WTC11 (cell line): ENCODE measurements at regions not wholly inside any gene's neighbourhood (a gene's known extent, or its start where the extent isn't known, plus 50 kb on each side); places are given as distances from the start of the nearest gene placed in this dataset.

ENCODE experiments used
- ATAC-seq: fragments of 200-7000 bp; cut with Tn5 transposase; 2 replicates; pipeline ENCODE4 v1.10.0; 2021; ENCODE audit warnings: mild to moderate bottlenecking, moderate library complexity
- CTCF ChIA-PET: fragments of 300-600 bp; sonication (Branson Sonifier 250); formaldehyde crosslinking; loops from one replicate; lab custom pipeline; 2021; ENCODE audit warnings: antibody characterized with exemption; lab: Charles Lee
- POLR2A ChIA-PET: fragments of 350-600 bp; sonication (Branson Sonifier 250); formaldehyde crosslinking; loops from one replicate; lab custom pipeline; 2021; ENCODE audit warnings: antibody characterized with exemption; lab: Charles Lee
- DNase-seq: peaks from one replicate; pipeline ENCODE4 v3.0.0; 2021; ENCODE audit warnings: low spot score
- H3K27ac Mint-ChIP-seq: 2 replicates; pipeline ENCODE4 v1.8.0; 2021; ENCODE audit warnings: mixed read lengths
- H3K27me3 Mint-ChIP-seq: 2 replicates; pipeline ENCODE4 v1.8.0; 2021; ENCODE audit warnings: low read depth, mild to moderate bottlenecking, moderate library complexity, mixed read lengths
- H3K36me3 Mint-ChIP-seq: 2 replicates; pipeline ENCODE4 v1.8.0; 2021; ENCODE audit warnings: mixed read lengths
- H3K4me1 Mint-ChIP-seq: 2 replicates; pipeline ENCODE4 v1.8.0; 2022; ENCODE audit warnings: mixed read lengths
- H3K4me3 Mint-ChIP-seq: 2 replicates; pipeline ENCODE4 v1.8.0; 2021; ENCODE audit warnings: mild to moderate bottlenecking, moderate library complexity, mixed read lengths
- H3K9me3 Mint-ChIP-seq: 2 replicates; pipeline ENCODE4 v1.8.0; 2021; ENCODE audit warnings: mixed read lengths
- ATF1 ChIP-seq: sonication (generic); formaldehyde crosslinking; IDR thresholded peaks from 2 replicates; pipeline ENCODE4 v1.8.1; 2023; ENCODE audit warnings: mild to moderate bottlenecking, moderate library complexity, missing genetic modification reagents
- ELF4 ChIP-seq: sonication (generic); formaldehyde crosslinking; IDR thresholded peaks from 2 replicates; pipeline ENCODE4 v1.8.1; 2022; ENCODE audit warnings: low read depth, mild to moderate bottlenecking, moderate library complexity, missing genetic modification reagents
- ETV6 ChIP-seq: sonication (generic); formaldehyde crosslinking; IDR thresholded peaks from 2 replicates; pipeline ENCODE4 v1.8.1; 2022; ENCODE audit warnings: mild to moderate bottlenecking, missing genetic modification reagents
- FOXK1 ChIP-seq: sonication (generic); formaldehyde crosslinking; IDR thresholded peaks from 2 replicates; pipeline ENCODE4 v1.8.0; 2022; ENCODE audit warnings: mild to moderate bottlenecking, moderate library complexity, missing genetic modification reagents
- GRHL2 ChIP-seq: fragments of 250-450 bp; sonication (Bioruptor Pico); IDR thresholded peaks from 2 replicates; pipeline ENCODE4 v1.8.0; 2022; ENCODE audit warnings: mild to moderate bottlenecking, moderate library complexity; ENCODE audit not compliant: insufficient replicate concordance, severe bottlenecking
- GTF2I ChIP-seq: fragments of 250-450 bp; sonication (Bioruptor Pico); conservative IDR thresholded peaks from 2 replicates; pipeline ENCODE4 v1.4.0; 2021; ENCODE audit warnings: mild to moderate bottlenecking
- MAX ChIP-seq: sonication (generic); formaldehyde crosslinking; IDR thresholded peaks from 2 replicates; pipeline ENCODE4 v1.8.0; 2022; ENCODE audit warnings: mild to moderate bottlenecking, missing genetic modification reagents
- NR1H2 ChIP-seq: sonication (generic); formaldehyde crosslinking; IDR thresholded peaks from 2 replicates; pipeline ENCODE4 v1.9.0; 2021; ENCODE audit warnings: mild to moderate bottlenecking, moderate library complexity, missing genetic modification reagents
- NR3C1 ChIP-seq: sonication (generic); formaldehyde crosslinking; conservative IDR thresholded peaks from 2 replicates; pipeline ENCODE4 v1.8.1; 2023; ENCODE audit warnings: low read depth, mild to moderate bottlenecking, missing genetic modification reagents
- TEAD1 ChIP-seq: sonication (generic); formaldehyde crosslinking; IDR thresholded peaks from 2 replicates; pipeline ENCODE4 v1.8.0; 2022; ENCODE audit warnings: mild to moderate bottlenecking, missing genetic modification reagents
- TP53 ChIP-seq: sonication (generic); formaldehyde crosslinking; IDR thresholded peaks from 2 replicates; pipeline ENCODE4 v1.8.1; 2023; ENCODE audit warnings: mild to moderate bottlenecking, missing genetic modification reagents
- ZNF232 ChIP-seq: sonication (generic); formaldehyde crosslinking; IDR thresholded peaks from 2 replicates; pipeline ENCODE4 v1.8.0; 2022; ENCODE audit warnings: mild to moderate bottlenecking, missing genetic modification reagents
- ZNF263 ChIP-seq: sonication (generic); formaldehyde crosslinking; IDR thresholded peaks from 2 replicates; pipeline ENCODE4 v1.8.1; 2022; ENCODE audit warnings: low read depth, mild to moderate bottlenecking, moderate library complexity, missing genetic modification reagents
- ZNF423 ChIP-seq: fragments of 250-450 bp; sonication (Bioruptor Pico); IDR thresholded peaks from 2 replicates; pipeline ENCODE4 v2.1.2; 2022; ENCODE audit warnings: mild to moderate bottlenecking, moderate library complexity
- TF ChIP-seq, protein P1 (sequence below): sonication (generic); formaldehyde crosslinking; IDR thresholded peaks from 2 replicates; pipeline ENCODE4 v1.8.1; 2022; ENCODE audit warnings: mild to moderate bottlenecking, moderate library complexity, missing genetic modification reagents
- TF ChIP-seq, protein P2 (sequence below): sonication (generic); formaldehyde crosslinking; IDR thresholded peaks from 2 replicates; pipeline ENCODE4 v1.8.0; 2023; ENCODE audit warnings: mild to moderate bottlenecking, missing genetic modification reagents
- TF ChIP-seq, protein P3 (sequence below): fragments of 250-450 bp; sonication (Bioruptor Pico); IDR thresholded peaks from 2 replicates; pipeline ENCODE4 v1.9.0; 2021; ENCODE audit warnings: mild to moderate bottlenecking, borderline replicate concordance
- TF ChIP-seq, protein P4 (sequence below): fragments of 250-450 bp; sonication (Bioruptor Pico); conservative IDR thresholded peaks from 2 replicates; pipeline ENCODE4 v1.9.0; 2021; ENCODE audit warnings: mild to moderate bottlenecking
- TF ChIP-seq, protein P5 (sequence below): fragments of 250-450 bp; sonication (Bioruptor Pico); IDR thresholded peaks from 2 replicates; pipeline ENCODE4 v2.1.2; 2022; ENCODE audit warnings: mild to moderate bottlenecking, moderate library complexity

- TF ChIP-seq, protein P1, sequence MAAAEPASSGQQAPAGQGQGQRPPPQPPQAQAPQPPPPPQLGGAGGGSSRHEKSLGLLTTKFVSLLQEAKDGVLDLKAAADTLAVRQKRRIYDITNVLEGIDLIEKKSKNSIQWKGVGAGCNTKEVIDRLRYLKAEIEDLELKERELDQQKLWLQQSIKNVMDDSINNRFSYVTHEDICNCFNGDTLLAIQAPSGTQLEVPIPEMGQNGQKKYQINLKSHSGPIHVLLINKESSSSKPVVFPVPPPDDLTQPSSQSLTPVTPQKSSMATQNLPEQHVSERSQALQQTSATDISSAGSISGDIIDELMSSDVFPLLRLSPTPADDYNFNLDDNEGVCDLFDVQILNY (CRISPR knock-in tag) = no peak
- TF ChIP-seq MAX (CRISPR knock-in tag) (no peak), ZNF423 (CRISPR knock-in tag) (no peak), FOXK1 (no peak), ATF1 (no peak), NR1H2 (CRISPR knock-in tag) (no peak), ELF4 (CRISPR knock-in tag) (no peak), TP53 (CRISPR knock-in tag) (no peak), NR3C1 (CRISPR knock-in tag) (no peak), TEAD1 (no peak)
- TF ChIP-seq, protein P2, sequence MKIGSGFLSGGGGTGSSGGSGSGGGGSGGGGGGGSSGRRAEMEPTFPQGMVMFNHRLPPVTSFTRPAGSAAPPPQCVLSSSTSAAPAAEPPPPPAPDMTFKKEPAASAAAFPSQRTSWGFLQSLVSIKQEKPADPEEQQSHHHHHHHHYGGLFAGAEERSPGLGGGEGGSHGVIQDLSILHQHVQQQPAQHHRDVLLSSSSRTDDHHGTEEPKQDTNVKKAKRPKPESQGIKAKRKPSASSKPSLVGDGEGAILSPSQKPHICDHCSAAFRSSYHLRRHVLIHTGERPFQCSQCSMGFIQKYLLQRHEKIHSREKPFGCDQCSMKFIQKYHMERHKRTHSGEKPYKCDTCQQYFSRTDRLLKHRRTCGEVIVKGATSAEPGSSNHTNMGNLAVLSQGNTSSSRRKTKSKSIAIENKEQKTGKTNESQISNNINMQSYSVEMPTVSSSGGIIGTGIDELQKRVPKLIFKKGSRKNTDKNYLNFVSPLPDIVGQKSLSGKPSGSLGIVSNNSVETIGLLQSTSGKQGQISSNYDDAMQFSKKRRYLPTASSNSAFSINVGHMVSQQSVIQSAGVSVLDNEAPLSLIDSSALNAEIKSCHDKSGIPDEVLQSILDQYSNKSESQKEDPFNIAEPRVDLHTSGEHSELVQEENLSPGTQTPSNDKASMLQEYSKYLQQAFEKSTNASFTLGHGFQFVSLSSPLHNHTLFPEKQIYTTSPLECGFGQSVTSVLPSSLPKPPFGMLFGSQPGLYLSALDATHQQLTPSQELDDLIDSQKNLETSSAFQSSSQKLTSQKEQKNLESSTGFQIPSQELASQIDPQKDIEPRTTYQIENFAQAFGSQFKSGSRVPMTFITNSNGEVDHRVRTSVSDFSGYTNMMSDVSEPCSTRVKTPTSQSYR (CRISPR knock-in tag) = no peak
Measured at GRCh38 chr3:106348139-106348690, 479.4 kb upstream of the CBLB start (continued).

GRCh38 chr3:106349191-106349881 lies 480.5 kb upstream of the CBLB start:
- Mint-ChIP-seq H3K27me3 (no peaks in the 10 kb centered on the region), H3K27ac (no peak overlapping the region), H3K36me3 (no peaks in the 10 kb centered on the region), H3K9me3 (peaks cover 7% of the 10 kb centered on the region), H3K4me1 (no peaks in the 10 kb centered on the region), H3K4me3 (no peak overlapping the region)
- CTCF ChIA-PET = no interaction called here
- DNase-seq (no peak), ATAC-seq (no peak)
- POLR2A ChIA-PET = no interaction called here
- TF ChIP-seq GTF2I (CRISPR knock-in tag) = no peak
- TF ChIP-seq, protein P3, sequence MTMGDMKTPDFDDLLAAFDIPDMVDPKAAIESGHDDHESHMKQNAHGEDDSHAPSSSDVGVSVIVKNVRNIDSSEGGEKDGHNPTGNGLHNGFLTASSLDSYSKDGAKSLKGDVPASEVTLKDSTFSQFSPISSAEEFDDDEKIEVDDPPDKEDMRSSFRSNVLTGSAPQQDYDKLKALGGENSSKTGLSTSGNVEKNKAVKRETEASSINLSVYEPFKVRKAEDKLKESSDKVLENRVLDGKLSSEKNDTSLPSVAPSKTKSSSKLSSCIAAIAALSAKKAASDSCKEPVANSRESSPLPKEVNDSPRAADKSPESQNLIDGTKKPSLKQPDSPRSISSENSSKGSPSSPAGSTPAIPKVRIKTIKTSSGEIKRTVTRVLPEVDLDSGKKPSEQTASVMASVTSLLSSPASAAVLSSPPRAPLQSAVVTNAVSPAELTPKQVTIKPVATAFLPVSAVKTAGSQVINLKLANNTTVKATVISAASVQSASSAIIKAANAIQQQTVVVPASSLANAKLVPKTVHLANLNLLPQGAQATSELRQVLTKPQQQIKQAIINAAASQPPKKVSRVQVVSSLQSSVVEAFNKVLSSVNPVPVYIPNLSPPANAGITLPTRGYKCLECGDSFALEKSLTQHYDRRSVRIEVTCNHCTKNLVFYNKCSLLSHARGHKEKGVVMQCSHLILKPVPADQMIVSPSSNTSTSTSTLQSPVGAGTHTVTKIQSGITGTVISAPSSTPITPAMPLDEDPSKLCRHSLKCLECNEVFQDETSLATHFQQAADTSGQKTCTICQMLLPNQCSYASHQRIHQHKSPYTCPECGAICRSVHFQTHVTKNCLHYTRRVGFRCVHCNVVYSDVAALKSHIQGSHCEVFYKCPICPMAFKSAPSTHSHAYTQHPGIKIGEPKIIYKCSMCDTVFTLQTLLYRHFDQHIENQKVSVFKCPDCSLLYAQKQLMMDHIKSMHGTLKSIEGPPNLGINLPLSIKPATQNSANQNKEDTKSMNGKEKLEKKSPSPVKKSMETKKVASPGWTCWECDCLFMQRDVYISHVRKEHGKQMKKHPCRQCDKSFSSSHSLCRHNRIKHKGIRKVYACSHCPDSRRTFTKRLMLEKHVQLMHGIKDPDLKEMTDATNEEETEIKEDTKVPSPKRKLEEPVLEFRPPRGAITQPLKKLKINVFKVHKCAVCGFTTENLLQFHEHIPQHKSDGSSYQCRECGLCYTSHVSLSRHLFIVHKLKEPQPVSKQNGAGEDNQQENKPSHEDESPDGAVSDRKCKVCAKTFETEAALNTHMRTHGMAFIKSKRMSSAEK (CRISPR knock-in tag) = no peak
- TF ChIP-seq ZNF232 = no peak
- no peak for TF ChIP-seq ZNF263 (CRISPR knock-in tag)
- TF ChIP-seq, protein P2 (CRISPR knock-in tag) = no peak
- no peak for TF ChIP-seq GRHL2 (CRISPR knock-in tag)
- TF ChIP-seq, protein P4, sequence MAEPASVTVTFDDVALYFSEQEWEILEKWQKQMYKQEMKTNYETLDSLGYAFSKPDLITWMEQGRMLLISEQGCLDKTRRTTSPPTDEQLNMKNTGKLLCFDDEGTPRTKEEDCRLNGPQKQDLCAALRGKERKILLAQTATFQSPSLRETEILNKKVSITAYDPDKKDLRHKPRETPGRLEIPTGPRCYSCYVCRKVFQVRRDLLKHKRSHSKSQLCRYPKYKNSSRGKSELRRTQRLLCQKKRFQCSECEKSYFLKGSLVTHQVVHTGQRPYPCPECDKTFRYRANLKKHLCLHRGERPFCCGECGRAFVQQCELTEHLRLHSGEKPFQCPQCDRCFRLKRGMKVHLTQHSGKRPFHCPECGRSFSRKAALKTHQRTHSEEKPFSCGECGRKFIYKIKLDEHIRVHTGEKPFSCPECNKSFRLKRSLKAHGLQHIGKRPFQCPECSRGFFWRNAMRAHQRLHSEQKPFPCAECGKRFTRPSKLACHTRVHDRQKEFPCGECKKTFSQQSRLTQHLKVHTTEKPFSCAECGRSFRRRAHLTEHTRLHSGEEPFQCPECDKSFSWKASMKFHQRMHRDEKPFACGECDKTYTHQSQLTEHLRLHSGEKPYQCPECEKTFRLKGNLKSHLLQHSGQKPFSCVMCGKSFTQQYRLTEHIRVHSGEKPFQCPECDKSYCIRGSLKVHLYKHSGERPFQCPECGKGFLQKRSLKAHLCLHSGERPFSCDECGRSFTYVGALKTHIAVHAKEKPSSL = no peak
- TF ChIP-seq, protein P5, sequence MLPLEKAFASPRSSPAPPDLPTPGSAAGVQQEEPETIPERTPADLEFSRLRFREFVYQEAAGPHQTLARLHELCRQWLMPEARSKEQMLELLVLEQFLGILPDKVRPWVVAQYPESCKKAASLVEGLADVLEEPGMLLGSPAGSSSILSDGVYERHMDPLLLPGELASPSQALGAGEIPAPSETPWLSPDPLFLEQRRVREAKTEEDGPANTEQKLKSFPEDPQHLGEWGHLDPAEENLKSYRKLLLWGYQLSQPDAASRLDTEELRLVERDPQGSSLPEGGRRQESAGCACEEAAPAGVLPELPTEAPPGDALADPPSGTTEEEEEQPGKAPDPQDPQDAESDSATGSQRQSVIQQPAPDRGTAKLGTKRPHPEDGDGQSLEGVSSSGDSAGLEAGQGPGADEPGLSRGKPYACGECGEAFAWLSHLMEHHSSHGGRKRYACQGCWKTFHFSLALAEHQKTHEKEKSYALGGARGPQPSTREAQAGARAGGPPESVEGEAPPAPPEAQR (CRISPR knock-in tag) = no peak
- TF ChIP-seq ETV6 = no peak
